D341Med (cell line): ENCODE measurements at regions not wholly inside any gene's neighbourhood (a gene's known extent, or its start where the extent isn't known, plus 50 kb on each side); places are given as distances from the start of the nearest gene placed in this dataset.
"Not testable (repeated sequence)": the region's sequence is repeated elsewhere in the genome, so short reads cannot be mapped to it uniquely, and the experiment has no call there.

Experiments
- DNase-seq: peaks from one replicate; pipeline ENCODE4 v3.0.0; 2012; ENCODE audit warnings: low spot score

- no peak for DNase-seq
Measured at GRCh38 chr6:131430531-131430930, 142.5 kb upstream of the ARG1 start.

- no peak for DNase-seq
Measured at GRCh38 chr6:131431718-131432117, 141.3 kb upstream of the ARG1 start.

- DNase-seq = no peak
Measured at GRCh38 chr6:131433927-131434326, 139.1 kb upstream of the ARG1 start.

- DNase-seq = no peak
Measured at GRCh38 chr6:131436358-131436757, 136.7 kb upstream of the ARG1 start.

GRCh38 chr6:131443014-131443413 is 130.0 kb upstream of the ARG1 start:
- no peak for DNase-seq

GRCh38 chr6:131443514-131443913 is 129.5 kb upstream of the ARG1 start:
- DNase-seq = no peak

GRCh38 chr6:131445356-131445755 is 127.7 kb upstream of the ARG1 start:
- not testable (repeated sequence) for DNase-seq

- no peak for DNase-seq
Measured at GRCh38 chr6:131450861-131451260, 122.2 kb upstream of the ARG1 start.

GRCh38 chr6:131451321-131452144 is 121.5 kb upstream of the ARG1 start:
- no peak for DNase-seq

- DNase-seq = no peak
Measured at GRCh38 chr6:131453803-131454202, 119.2 kb upstream of the ARG1 start.

- DNase-seq = no peak
Measured at GRCh38 chr6:131456565-131456964, 116.5 kb upstream of the ARG1 start.

- no peak for DNase-seq
Measured at GRCh38 chr6:131459005-131459404, 114.0 kb upstream of the ARG1 start.

- no peak for DNase-seq
Measured at GRCh38 chr6:131460614-131461000, 112.4 kb upstream of the ARG1 start.

GRCh38 chr6:131469130-131469529 is 103.9 kb upstream of the ARG1 start:
- no peak for DNase-seq

GRCh38 chr6:131470534-131470933 is 102.5 kb upstream of the ARG1 start:
- DNase-seq = no peak

- no peak for DNase-seq
Measured at GRCh38 chr6:131471331-131471730, 101.7 kb upstream of the ARG1 start.

GRCh38 chr6:131473303-131473702 is 99.7 kb upstream of the ARG1 start:
- DNase-seq = not testable (repeated sequence)

GRCh38 chr6:131476362-131476761 is 96.7 kb upstream of the ARG1 start:
- DNase-seq = no peak

- not testable (repeated sequence) for DNase-seq
Measured at GRCh38 chr6:131478740-131479211, 94.2 kb upstream of the ARG1 start.

- no peak for DNase-seq
Measured at GRCh38 chr6:131486608-131487007, 86.4 kb upstream of the ARG1 start.

- DNase-seq = no peak
Measured at GRCh38 chr6:131488780-131489179, 84.2 kb upstream of the ARG1 start.

GRCh38 chr6:131490441-131490840 is 82.6 kb upstream of the ARG1 start:
- DNase-seq = no peak

GRCh38 chr6:131492932-131493573 is 80.0 kb upstream of the ARG1 start:
- DNase-seq = no peak

- not testable (repeated sequence) for DNase-seq
Measured at GRCh38 chr6:131504387-131504786, 68.6 kb upstream of the ARG1 start.
